ENCODE measurements at regions not wholly inside any gene's neighbourhood (a gene's known extent, or its start where the extent isn't known, plus 50 kb on each side); places are given as distances from the start of the nearest gene placed in this dataset.
"Not testable (repeated sequence)": the region's sequence is repeated elsewhere in the genome, so short reads cannot be mapped to it uniquely, and the experiment has no call there.

GRCh38 chr5:103743421-103743820 is 180.8 kb upstream of the NUDT12 start:
- no peak for DNase-seq
- CTCF ChIA-PET = no interaction called here
- ATAC-seq (ENCODE audit: low read depth) = no peak
- H3K9me3 ChIP-seq (ENCODE audit: control extremely low read depth in 1 of 3, control insufficient read depth in 2 of 3, insufficient read depth in 1 of 3, low read length in 2 of 3) = no peaks in the 10 kb centered on the region
- H3K9ac ChIP-seq (ENCODE audit: low read length) = no peak overlapping the region
- H3K9me3 Mint-ChIP-seq (ENCODE audit: insufficient read depth) = no peaks in the 10 kb centered on the region
- no peaks in the 10 kb centered on the region for H3K4me1 Mint-ChIP-seq
- no peak overlapping the region for H3K27ac Mint-ChIP-seq
- no peak overlapping the region for H2AFZ ChIP-seq (ENCODE audit: insufficient read depth, low read depth, low read length, poor library complexity, severe bottlenecking)
- no peaks in the 10 kb centered on the region for H4K20me1 ChIP-seq (ENCODE audit: control insufficient read depth, insufficient read depth, low read length, poor library complexity, severe bottlenecking)
- no peak overlapping the region for H3K4me3 ChIP-seq (ENCODE audit: control extremely low read depth in 1 of 5, extremely low read depth in 1 of 5, insufficient read depth in 1 of 5, low read depth in 2 of 5, low read length in 4 of 5)
- H3K27me3 ChIP-seq (replicated peaks in 1 of 4; ENCODE audit: control extremely low read depth in 1 of 4, control insufficient read depth in 3 of 4, insufficient read depth in 4 of 4, low read length in 3 of 4) = no peaks in the 10 kb centered on the region
- no peak overlapping the region for H3K4me3 Mint-ChIP-seq
- H3K4me2 ChIP-seq (replicated peaks; ENCODE audit: low read depth, low read length, poor library complexity, severe bottlenecking) = no peak overlapping the region
- no peak overlapping the region for H3K27ac ChIP-seq (ENCODE audit: low read length in 2 of 2)
- WGBS (ENCODE audit: insufficient coverage) = no CpG with 5 or more reads among the region's 2 CpGs
- intact Hi-C loops (cut with micrococcal nuclease) = no loop called here
- no peaks in the 10 kb centered on the region for H3K36me3 ChIP-seq (replicated peaks in 1 of 2; ENCODE audit: control extremely low read depth in 1 of 2, control insufficient read depth in 1 of 2, extremely low read depth in 1 of 2, insufficient read depth in 2 of 2, low read length in 1 of 2)
- POLR2A ChIA-PET = no interaction called here
- no peaks in the 10 kb centered on the region for H3K27me3 Mint-ChIP-seq
- no peaks in the 10 kb centered on the region for H3K4me1 ChIP-seq (ENCODE audit: control insufficient read depth in 2 of 2, insufficient read depth in 2 of 2, low read length in 2 of 2)
- no peaks in the 10 kb centered on the region for H3K79me2 ChIP-seq (ENCODE audit: control insufficient read depth, insufficient read depth, low read length)
- TF ChIP-seq EZH2 (IDR thresholded peaks at IDR 0.05; ENCODE audit: borderline replicate concordance, insufficient read depth, low read depth, low read length, poor library complexity, severe bottlenecking) (no peak), CTCF (IDR thresholded peaks at IDR 0.05) (no peak)

GRCh38 chr5:103741984-103742383 is 179.4 kb upstream of the NUDT12 start:
- Histone ChIP-seq H3K4me3 (ENCODE audit: control extremely low read depth in 1 of 5, extremely low read depth in 1 of 5, insufficient read depth in 1 of 5, low read depth in 2 of 5, low read length in 4 of 5) (no peak overlapping the region), H3K9me3 (ENCODE audit: control extremely low read depth in 1 of 3, control insufficient read depth in 2 of 3, insufficient read depth in 1 of 3, low read length in 2 of 3) (peaks cover 0 to 4% (median 0%) of the 10 kb centered on the region in 3 donors), H3K36me3 (replicated peaks in 1 of 2; ENCODE audit: control extremely low read depth in 1 of 2, control insufficient read depth in 1 of 2, extremely low read depth in 1 of 2, insufficient read depth in 2 of 2, low read length in 1 of 2) (no peaks in the 10 kb centered on the region), H2AFZ (ENCODE audit: insufficient read depth, low read depth, low read length, poor library complexity, severe bottlenecking) (no peak overlapping the region), H3K4me1 (ENCODE audit: control insufficient read depth in 2 of 2, insufficient read depth in 2 of 2, low read length in 2 of 2) (no peaks in the 10 kb centered on the region), H3K27me3 (replicated peaks in 1 of 4; ENCODE audit: control extremely low read depth in 1 of 4, control insufficient read depth in 3 of 4, insufficient read depth in 4 of 4, low read length in 3 of 4) (no peaks in the 10 kb centered on the region), H3K79me2 (ENCODE audit: control insufficient read depth, insufficient read depth, low read length) (no peaks in the 10 kb centered on the region), H3K27ac (ENCODE audit: low read length in 2 of 2) (no peak overlapping the region), H3K4me2 (replicated peaks; ENCODE audit: low read depth, low read length, poor library complexity, severe bottlenecking) (no peak overlapping the region), H3K9ac (ENCODE audit: low read length) (no peak overlapping the region), H4K20me1 (ENCODE audit: control insufficient read depth, insufficient read depth, low read length, poor library complexity, severe bottlenecking) (no peaks in the 10 kb centered on the region)
- Mint-ChIP-seq H3K4me1 (no peaks in the 10 kb centered on the region), H3K9me3 (ENCODE audit: insufficient read depth) (no peaks in the 10 kb centered on the region), H3K27ac (no peak overlapping the region), H3K4me3 (no peak overlapping the region), H3K27me3 (no peaks in the 10 kb centered on the region)
- TF ChIP-seq CTCF (IDR thresholded peaks at IDR 0.05) = no peak
- no peak for TF ChIP-seq EZH2 (IDR thresholded peaks at IDR 0.05; ENCODE audit: borderline replicate concordance, insufficient read depth, low read depth, low read length, poor library complexity, severe bottlenecking)
- DNase-seq (no peak), ATAC-seq (ENCODE audit: low read depth) (no peak)
- no CpG with 5 or more reads among the region's 1 CpG for WGBS (ENCODE audit: insufficient coverage)
- ChIA-PET CTCF (no interaction called here), POLR2A (no interaction called here)
- intact Hi-C loops (cut with micrococcal nuclease) = no loop called here

- H3K27ac Mint-ChIP-seq; H4K20me1 ChIP-seq (ENCODE audit: control insufficient read depth, insufficient read depth, low read length, poor library complexity, severe bottlenecking); H3K4me1 Mint-ChIP-seq; H3K27me3 Mint-ChIP-seq; H3K9ac ChIP-seq (ENCODE audit: low read length); DNase-seq; CTCF ChIA-PET; H2AFZ ChIP-seq (ENCODE audit: insufficient read depth, low read depth, low read length, poor library complexity, severe bottlenecking); H3K4me3 Mint-ChIP-seq; ATAC-seq (ENCODE audit: low read depth); H3K4me3 ChIP-seq (ENCODE audit: control extremely low read depth in 1 of 5, extremely low read depth in 1 of 5, insufficient read depth in 1 of 5, low read depth in 2 of 5, low read length in 4 of 5); H3K27me3 ChIP-seq (replicated peaks in 1 of 4; ENCODE audit: control extremely low read depth in 1 of 4, control insufficient read depth in 3 of 4, insufficient read depth in 4 of 4, low read length in 3 of 4); H3K79me2 ChIP-seq (ENCODE audit: control insufficient read depth, insufficient read depth, low read length); H3K9me3 ChIP-seq (ENCODE audit: control extremely low read depth in 1 of 3, control insufficient read depth in 2 of 3, insufficient read depth in 1 of 3, low read length in 2 of 3); H3K4me2 ChIP-seq (replicated peaks; ENCODE audit: low read depth, low read length, poor library complexity, severe bottlenecking); POLR2A ChIA-PET; H3K27ac ChIP-seq (ENCODE audit: low read length in 2 of 2); intact Hi-C loops (cut with micrococcal nuclease); H3K9me3 Mint-ChIP-seq (ENCODE audit: insufficient read depth); H3K4me1 ChIP-seq (ENCODE audit: control insufficient read depth in 2 of 2, insufficient read depth in 2 of 2, low read length in 2 of 2); H3K36me3 ChIP-seq (replicated peaks in 1 of 2; ENCODE audit: control extremely low read depth in 1 of 2, control insufficient read depth in 1 of 2, extremely low read depth in 1 of 2, insufficient read depth in 2 of 2, low read length in 1 of 2): not testable (repeated sequence)
- 92% methylated on average over 6 of the region's 8 CpGs for WGBS (ENCODE audit: insufficient coverage)
These were observed 173.8 kb upstream of the NUDT12 start for GRCh38 chr5:103736343-103736742.
